ENCODE measurements at regions not wholly inside any gene's neighbourhood (a gene's known extent, or its start where the extent isn't known, plus 50 kb on each side); places are given as distances from the start of the nearest gene placed in this dataset.

- Histone ChIP-seq H3K9me3 (no peaks in the 10 kb centered on the region), H3K4me1 (ENCODE audit: low read depth) (no peaks in the 10 kb centered on the region), H3K4me3 (no peak overlapping the region), H3K36me3 (ENCODE audit: low read depth) (no peaks in the 10 kb centered on the region)
- no peak for DNase-seq
- ATAC-seq, result no peak
- intact Hi-C loops (cut with DNase I, micrococcal nuclease), result no loop called here
- TF ChIP-seq CTCF (IDR thresholded peaks at IDR 0.05), result no peak
Observed at GRCh38 chr11:31873124-31873523, 62.0 kb upstream of the PAX6 start.

- H3K4me1 ChIP-seq (ENCODE audit: low read depth), result no peaks in the 10 kb centered on the region
- no peaks in the 10 kb centered on the region for H3K9me3 ChIP-seq
- TF ChIP-seq CTCF (IDR thresholded peaks at IDR 0.05), result no peak
- H3K36me3 ChIP-seq (ENCODE audit: low read depth), result no peaks in the 10 kb centered on the region
- intact Hi-C loops (cut with DNase I, micrococcal nuclease), result no loop called here
- H3K4me3 ChIP-seq, result no peak overlapping the region
- ATAC-seq (no peak), DNase-seq (no peak)
Observed at GRCh38 chr11:31872076-31872443, 60.9 kb upstream of the PAX6 start.

- no peaks in the 10 kb centered on the region for H3K36me3 ChIP-seq (ENCODE audit: low read depth)
- H3K4me1 ChIP-seq (ENCODE audit: low read depth), result no peaks in the 10 kb centered on the region
- intact Hi-C loops (cut with DNase I, micrococcal nuclease), result no loop called here
- H3K4me3 ChIP-seq, result no peak overlapping the region
- DNase-seq (no peak), ATAC-seq (peak; percentile 9)
- TF ChIP-seq CTCF (IDR thresholded peaks at IDR 0.05), result no peak
- no peaks in the 10 kb centered on the region for H3K9me3 ChIP-seq
Observed at GRCh38 chr11:31871310-31872075, 60.4 kb upstream of the PAX6 start.

GRCh38 chr11:31870609-31871309 is 59.6 kb upstream of the PAX6 start:
- intact Hi-C loops (cut with DNase I, micrococcal nuclease), result no loop called here
- H3K4me1 ChIP-seq (ENCODE audit: low read depth), result no peaks in the 10 kb centered on the region
- ATAC-seq, result peak; percentile 42

GRCh38 chr11:31869986-31870385 is 58.9 kb upstream of the PAX6 start:
- H3K9me3 ChIP-seq, result no peaks in the 10 kb centered on the region
- intact Hi-C loops (cut with DNase I, micrococcal nuclease), result no loop called here
- TF ChIP-seq CTCF (IDR thresholded peaks at IDR 0.05), result no peak
- no peak overlapping the region for H3K4me3 ChIP-seq
- ATAC-seq (no peak), DNase-seq (no peak)
- no peaks in the 10 kb centered on the region for H3K36me3 ChIP-seq (ENCODE audit: low read depth)
- no peaks in the 10 kb centered on the region for H3K4me1 ChIP-seq (ENCODE audit: low read depth)

More at GRCh38 chr11:31870609-31871309, 59.6 kb upstream of the PAX6 start:
- TF ChIP-seq CTCF (IDR thresholded peaks at IDR 0.05), result peak; percentile 10
- Histone ChIP-seq H3K36me3 (ENCODE audit: low read depth) (no peaks in the 10 kb centered on the region), H3K4me3 (no peak overlapping the region), H3K9me3 (no peaks in the 10 kb centered on the region)
- DNase-seq, result peak in 2 of 3 donors; percentile 45 to 71

Data from mucosa of descending colon (tissue), 3 donors.